IMR-90 (cell line): ENCODE measurements at regions not wholly inside any gene's neighbourhood (a gene's known extent, or its start where the extent isn't known, plus 50 kb on each side); places are given as distances from the start of the nearest gene placed in this dataset.

Experiments
- BHLHE40 ChIP-seq: fragments of 150-350 bp; IDR thresholded peaks from 2 replicates; pipeline ENCODE4 v1.6.1; 2016; ENCODE audit warnings: mild to moderate bottlenecking, low read depth, low read length
- CHD1 ChIP-seq: IDR thresholded peaks from 2 replicates; pipeline ENCODE4 v1.6.1; 2012; ENCODE audit warnings: low read depth, low read length, improper control_type of control experiment
- CTCF ChIP-seq: conservative IDR thresholded peaks from 2 replicates; pipeline ENCODE4 v1.5.1; 2012; ENCODE audit warnings: mild to moderate bottlenecking, low read depth, low read length, improper control_type of control experiment
- ELK1 ChIP-seq: fragments of 150-350 bp; IDR thresholded peaks from 2 replicates; pipeline ENCODE4 v1.6.1; 2016; ENCODE audit warnings: low read depth, mild to moderate bottlenecking, low read length, moderate library complexity, borderline replicate concordance
- FOS ChIP-seq: fragments of 150-350 bp; IDR thresholded peaks from 2 replicates; pipeline ENCODE4 v1.6.1; 2016; ENCODE audit warnings: low read depth, low read length
- MXI1 ChIP-seq: IDR thresholded peaks from 2 replicates; pipeline ENCODE4 v1.6.1; 2012; ENCODE audit warnings: low read depth, mild to moderate bottlenecking, low read length, moderate library complexity, borderline replicate concordance
- NFE2L2 ChIP-seq: fragments of 150-350 bp; IDR thresholded peaks from 2 replicates; pipeline ENCODE4 v1.6.1; 2016; ENCODE audit warnings: low read depth, mild to moderate bottlenecking, low read length
- POLR2A ChIP-seq: IDR thresholded peaks from 2 replicates; pipeline ENCODE4 v1.6.1; 2012; ENCODE audit warnings: mild to moderate bottlenecking, low read depth, low read length
- RAD21 ChIP-seq: IDR thresholded peaks from 2 replicates; pipeline ENCODE4 v1.6.1; 2012; ENCODE audit warnings: low read length, improper control_type of control experiment
- RFX5 ChIP-seq: IDR thresholded peaks from 2 replicates; pipeline ENCODE4 v1.8.0; 2012; ENCODE audit warnings: low read depth, mild to moderate bottlenecking, low read length, moderate library complexity
- USF2 ChIP-seq: fragments of 150-350 bp; IDR thresholded peaks from 2 replicates; pipeline ENCODE4 v1.6.1; 2017; ENCODE audit warnings: mild to moderate bottlenecking, antibody characterized with exemption, low read length, low read depth

- no peak for TF ChIP-seq CTCF
- TF ChIP-seq POLR2A: no peak
- TF ChIP-seq MXI1: no peak
- TF ChIP-seq RAD21: no peak
- no peak for TF ChIP-seq ELK1
- no peak for TF ChIP-seq CHD1
- no peak for TF ChIP-seq USF2
- TF ChIP-seq RFX5: no peak
- no peak for TF ChIP-seq NFE2L2
- TF ChIP-seq FOS: no peak
- no peak for TF ChIP-seq BHLHE40
These were observed 1537.1 kb upstream of the GOT2 start for GRCh38 chr16:60271025-60271771.
